Activated effector memory CD4-positive, alpha-beta T cell treated with Interleukin-2 at 50 U/mL for 16 hours (primary cell): ENCODE measurements at regions not wholly inside any gene's neighbourhood (a gene's known extent, or its start where the extent isn't known, plus 50 kb on each side); places are given as distances from the start of the nearest gene placed in this dataset.

Source experiments
- DNase-seq: peaks from one replicate; pipeline ENCODE4 v3.0.0-alpha.2; 2020

GRCh38 chr14:87712396-87713090, 280.4 kb downstream of the GALC start:
- no peak for DNase-seq

DNA sequence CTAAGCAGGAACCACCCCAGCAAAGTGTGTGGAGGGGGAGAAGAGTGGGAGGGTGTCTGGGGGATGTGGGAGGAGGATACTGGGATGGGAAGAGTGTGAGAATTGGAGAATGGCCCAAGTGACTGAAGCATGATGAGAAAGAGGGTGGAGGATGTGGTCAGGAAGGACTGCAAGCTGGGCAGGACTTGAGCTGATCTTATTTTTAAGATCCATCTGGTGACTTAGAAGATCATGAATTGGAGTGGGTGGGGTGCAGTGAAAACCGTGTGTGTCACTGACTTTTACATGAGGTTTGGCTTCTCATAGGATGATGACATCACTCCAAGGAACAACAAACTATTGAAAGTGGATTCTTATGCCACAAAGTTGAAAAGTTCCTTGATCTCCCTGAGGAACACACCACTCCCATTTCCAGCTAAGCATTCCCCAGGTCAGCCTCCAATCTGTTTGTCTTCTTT, 287.5 kb downstream of the GALC start:
- no peak for DNase-seq

- no peak for DNase-seq
Observed at GRCh38 chr14:87698481-87698880, 294.5 kb downstream of the GALC start.

GRCh38 chr14:87696485-87696884, 296.5 kb downstream of the GALC start:
- DNase-seq: no peak

- no peak for DNase-seq
Observed at GRCh38 chr14:87691042-87691881, 301.7 kb downstream of the GALC start.

DNA sequence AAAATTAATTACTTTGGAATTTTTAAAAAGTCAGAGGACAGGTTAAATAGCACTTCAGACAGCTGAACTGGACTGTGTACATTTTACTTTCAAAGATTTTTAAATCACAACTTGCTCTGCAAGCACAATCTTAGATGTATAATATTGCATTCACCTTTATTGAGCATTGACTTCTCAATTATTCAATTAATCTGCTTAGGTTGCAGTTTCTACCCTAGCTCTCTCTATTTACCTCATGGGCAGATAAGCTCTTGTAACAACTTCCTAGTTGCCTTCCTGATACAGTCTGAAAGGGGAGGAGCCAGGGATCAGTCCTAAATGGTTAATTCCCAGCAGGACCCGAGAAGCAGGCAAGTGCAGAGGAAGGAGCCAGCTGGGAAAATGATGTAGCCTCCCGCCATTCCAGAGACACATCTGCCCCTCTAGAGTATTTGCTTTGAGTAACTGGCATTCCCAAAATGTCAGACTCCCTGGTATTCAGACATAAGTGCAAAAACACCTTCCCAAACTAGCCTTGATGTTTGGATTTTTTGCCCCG, 302.8 kb downstream of the GALC start:
- no peak for DNase-seq

DNA sequence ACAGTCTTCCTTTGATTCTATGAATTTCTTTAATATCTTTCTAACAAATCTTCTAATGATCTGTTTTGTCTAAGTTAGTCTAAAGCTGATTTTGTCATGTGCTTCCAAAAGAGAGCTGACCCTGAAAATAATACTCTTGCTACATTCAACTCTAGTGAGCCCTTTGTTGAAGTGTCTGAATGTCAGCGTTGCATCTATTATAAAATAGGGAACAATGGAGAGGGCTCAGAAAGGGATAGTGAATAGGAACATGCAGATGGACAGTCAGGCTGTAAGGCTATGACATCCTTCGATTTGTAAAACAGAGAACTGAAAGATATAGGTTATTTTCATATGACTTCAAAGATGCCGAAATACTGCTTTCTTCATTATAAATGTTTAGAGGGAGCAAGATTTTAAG, 304.5 kb downstream of the GALC start:
- no peak for DNase-seq

DNA sequence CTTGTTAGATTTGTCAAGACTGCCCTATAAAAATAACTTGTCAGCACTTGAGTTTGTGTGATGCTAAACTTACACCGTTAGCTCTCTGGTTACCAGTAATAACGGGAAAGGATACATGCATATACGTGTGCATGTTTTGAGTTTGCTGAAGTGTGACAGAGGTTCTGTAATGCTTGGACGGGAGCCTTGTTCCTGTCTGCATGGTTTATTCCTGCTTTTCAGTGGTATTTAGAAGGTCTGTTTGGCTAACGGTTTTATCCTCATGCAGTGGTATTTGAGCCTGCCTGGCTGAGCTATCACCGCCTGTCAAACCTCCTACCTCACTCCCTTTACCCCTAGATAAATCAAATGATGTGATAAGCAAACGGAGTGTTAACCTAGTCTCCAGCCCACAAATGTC, 305.6 kb downstream of the GALC start:
- DNase-seq: no peak

DNA sequence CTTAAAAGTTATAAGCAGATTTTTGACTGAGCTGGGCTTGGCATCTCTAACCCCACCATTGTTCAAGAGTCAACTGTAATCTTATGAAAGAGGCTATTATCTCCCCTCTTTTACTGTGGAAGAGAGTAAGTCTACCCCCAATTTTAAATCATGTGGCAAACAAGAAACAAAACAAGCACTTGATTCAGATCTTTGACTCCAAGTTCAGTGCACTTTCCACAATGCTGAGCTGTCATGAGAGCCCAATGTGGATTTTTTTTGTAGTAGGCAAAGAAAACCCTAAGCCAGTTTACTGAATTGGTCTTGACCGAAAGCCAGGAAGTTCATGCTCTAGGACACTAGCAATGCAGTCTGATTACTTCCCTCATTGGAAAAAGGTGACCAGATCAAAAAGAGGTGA, 306.2 kb downstream of the GALC start:
- no peak for DNase-seq

GRCh38 chr14:87679866-87680265, 313.1 kb downstream of the GALC start:
- no peak for DNase-seq

DNA sequence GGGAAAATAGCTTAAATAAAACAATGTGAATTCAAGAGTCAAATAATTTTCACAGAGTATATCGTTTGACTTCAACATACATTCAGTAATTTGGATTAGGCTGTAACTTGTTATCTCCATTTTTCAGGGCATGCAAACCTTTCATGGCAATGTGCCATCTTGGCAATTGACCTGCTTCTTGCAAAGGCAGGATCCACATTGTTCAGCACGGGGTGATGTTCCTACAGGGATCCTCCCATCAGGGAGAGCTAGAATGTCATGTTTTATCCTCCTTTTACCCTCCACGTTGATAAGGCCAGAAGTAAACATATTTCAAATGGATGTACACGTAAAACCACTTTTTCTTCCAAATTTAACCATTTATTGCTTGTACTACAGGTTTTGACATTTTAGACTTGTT, 314.4 kb downstream of the GALC start:
- DNase-seq: no peak

DNA sequence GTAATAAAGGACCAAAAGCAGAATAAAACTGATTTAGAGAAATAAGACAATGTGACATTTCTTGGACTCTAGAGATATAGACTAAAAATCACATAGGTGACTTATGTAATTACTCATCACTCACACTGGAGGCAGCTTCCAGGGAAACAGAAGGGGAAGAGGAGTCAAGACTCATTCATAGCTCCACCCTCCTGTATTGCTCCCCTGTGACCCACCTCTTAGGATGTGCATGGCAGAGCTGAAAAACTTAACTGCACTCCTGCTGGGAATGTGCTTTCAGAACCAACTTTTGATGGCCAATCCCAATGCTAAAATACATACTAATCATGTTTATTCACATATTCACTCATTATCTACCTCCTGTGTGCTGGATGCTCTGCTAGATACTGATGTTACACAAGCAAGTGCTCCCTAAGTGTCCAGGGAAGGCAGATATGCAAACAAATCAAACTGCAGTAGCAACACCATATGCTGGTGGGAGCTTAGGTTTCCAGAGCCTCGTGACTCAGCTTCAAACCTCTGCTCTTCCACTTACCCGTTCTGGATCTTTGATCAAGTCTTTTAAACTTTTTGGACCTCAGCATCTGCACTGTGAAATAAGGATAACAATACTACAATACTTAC, 316.1 kb downstream of the GALC start:
- no peak for DNase-seq

GRCh38 chr14:87667659-87668058, 325.3 kb downstream of the GALC start:
- DNase-seq: no peak

DNA sequence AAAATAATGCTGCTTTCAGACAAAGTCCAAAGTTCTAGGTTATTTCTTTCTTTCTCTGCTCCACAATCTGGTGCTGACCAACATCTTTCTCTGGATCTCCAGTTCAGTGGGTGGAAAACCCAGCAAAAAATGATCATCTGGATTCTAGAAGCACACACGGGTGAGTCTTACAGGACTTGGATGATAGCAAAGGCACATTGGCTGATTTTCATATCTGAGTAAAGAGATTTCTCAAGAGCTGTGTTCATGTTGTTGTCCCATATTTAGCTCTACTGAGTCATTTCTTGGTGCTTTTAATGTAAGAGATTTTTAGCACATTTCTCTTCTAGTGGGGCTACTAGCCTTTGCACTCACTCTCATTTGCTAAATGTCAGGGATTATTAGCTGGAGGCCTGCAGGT, 336.7 kb downstream of the GALC start:
- no peak for DNase-seq

DNA sequence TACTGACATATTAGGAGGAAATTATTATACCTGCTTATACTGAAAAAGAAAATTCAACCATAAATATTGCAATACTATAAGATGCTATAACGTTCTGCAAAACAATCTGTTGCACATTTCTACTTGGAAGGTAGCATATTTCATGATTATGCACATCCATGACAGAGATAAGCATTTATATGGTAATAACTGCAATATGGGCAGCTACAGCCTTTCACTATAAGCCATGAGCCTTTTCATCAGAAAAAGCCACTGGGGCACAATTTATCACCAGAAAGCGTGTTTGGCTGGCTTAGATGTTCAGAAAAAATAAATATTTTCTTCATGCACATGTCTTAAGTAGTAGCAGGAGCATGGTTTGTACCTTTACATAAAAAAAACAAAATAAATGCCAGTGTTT, 340.7 kb downstream of the GALC start:
- no peak for DNase-seq

DNA sequence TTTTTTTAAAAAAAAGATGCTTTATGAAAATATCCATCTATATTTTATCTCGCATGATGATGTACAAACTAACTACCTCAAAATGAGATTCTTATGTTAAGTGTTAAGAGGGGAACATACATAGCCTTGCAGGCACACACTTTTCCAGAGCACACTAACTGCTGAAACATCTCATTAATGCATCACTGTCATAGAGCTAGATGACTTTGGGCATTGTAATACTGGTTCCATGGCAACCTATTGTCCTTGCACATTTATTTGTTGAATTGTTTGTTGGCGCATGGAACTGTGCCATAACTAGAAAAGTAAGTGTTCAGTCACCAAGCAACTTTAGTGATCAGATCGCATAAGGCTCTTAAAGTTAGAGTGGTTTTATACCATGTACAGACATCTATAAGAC, 348.3 kb downstream of the GALC start:
- no peak for DNase-seq

- no peak for DNase-seq
Observed at GRCh38 chr14:87643005-87643404, 350.0 kb downstream of the GALC start.

GRCh38 chr14:87640553-87640952, 352.4 kb downstream of the GALC start:
- no peak for DNase-seq

GRCh38 chr14:87638196-87638595, 354.8 kb downstream of the GALC start:
- no peak for DNase-seq

DNA sequence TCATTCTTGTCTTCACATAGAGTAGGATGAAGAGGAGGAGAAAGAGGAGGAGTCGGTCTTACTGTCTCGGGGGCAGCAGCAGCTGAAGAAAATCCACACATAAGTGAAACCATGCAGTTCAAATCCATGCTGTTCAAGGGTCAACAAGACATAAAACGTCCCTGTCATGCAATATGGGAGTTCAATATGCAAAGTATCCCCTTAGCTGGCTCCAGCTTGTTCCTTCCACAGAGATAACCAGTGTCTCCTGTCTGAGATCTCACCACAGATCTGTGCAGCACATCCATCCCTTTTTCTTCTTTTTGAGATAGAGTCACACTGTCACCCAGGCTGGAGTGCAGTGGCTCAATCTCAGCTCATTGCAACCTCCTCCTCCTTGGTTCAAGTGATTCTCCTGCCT, 357.5 kb downstream of the GALC start:
- no peak for DNase-seq

DNA sequence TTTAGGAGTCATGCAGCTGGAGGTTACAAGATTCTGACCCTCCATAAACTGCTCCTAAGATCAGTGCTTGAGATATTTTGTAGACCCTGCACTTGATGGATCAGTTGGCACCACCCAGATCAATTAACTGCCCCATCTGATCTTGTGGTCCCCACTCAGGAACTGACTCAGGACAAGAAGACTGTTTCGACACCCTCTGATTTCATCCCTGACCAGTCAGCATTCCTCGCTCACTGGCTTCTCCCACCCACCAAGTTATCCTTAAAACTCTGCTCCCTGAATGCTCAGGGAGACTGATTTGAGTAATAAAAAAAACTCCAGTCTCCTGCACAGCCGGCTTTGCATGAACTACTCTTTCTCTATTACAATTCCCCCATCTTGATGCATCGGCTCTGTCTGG, 360.2 kb downstream of the GALC start:
- DNase-seq: no peak

GRCh38 chr14:87630846-87631245, 362.1 kb downstream of the GALC start:
- DNase-seq: no peak

DNA sequence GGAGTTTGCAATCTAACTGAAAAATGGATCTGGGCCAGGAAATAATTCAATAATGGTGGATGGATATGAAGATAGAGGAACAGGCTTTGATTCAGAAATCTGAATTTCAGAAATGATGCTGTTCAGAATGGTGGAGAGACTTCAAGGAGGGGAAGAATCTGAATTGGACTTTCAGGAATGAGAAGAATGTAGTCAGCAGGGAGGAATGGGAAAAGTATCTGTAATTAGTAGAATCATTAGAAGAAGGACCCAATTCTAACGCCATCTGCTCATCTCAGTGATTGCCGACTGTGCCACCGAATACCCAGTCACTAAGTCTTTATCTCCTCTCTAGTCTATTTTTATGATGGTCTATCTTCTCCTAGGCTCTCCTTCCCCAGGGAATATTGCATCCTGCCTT, 363.2 kb downstream of the GALC start:
- no peak for DNase-seq

GRCh38 chr14:87628780-87629179, 364.2 kb downstream of the GALC start:
- DNase-seq: no peak
